NCI-H1092 (cell line): ENCODE measurements at regions not wholly inside any gene's neighbourhood (a gene's known extent, or its start where the extent isn't known, plus 50 kb on each side); places are given as distances from the start of the nearest gene placed in this dataset.
A peak's percentile ranks its signal among the peaks of the same experiment; 100 is the strongest.
"Not testable (repeated sequence)": the region's sequence is repeated elsewhere in the genome, so short reads cannot be mapped to it uniquely, and the experiment has no call there.

Experiments used
- DNase-seq: peaks from one replicate; lab custom pipeline; 2025; lab: John Stamatoyannopoulos, UW

- DNase-seq = no peak
These were observed 85.4 kb upstream of the RALY start for GRCh38 chr20:33908336-33908735.

DNA sequence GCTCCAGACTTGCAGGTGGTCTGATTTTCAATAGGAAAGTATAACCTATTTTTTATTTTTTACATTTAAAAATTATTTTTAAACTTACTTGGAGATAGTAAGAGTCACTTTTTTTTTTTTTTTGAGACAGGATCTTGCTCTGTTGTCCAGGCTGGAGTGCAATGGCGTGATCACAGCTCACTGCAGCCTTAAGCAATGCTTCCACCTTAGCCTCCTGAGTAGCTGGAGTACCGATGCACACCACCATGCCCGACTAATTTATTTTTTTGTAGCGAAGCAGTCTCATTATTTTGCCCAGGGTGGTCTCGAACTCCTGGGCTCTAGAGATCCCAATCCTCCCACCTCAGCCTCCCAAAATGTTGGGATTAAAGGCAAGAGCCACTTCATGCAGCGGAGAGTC is 84.8 kb upstream of the RALY start:
- no peak for DNase-seq

DNA sequence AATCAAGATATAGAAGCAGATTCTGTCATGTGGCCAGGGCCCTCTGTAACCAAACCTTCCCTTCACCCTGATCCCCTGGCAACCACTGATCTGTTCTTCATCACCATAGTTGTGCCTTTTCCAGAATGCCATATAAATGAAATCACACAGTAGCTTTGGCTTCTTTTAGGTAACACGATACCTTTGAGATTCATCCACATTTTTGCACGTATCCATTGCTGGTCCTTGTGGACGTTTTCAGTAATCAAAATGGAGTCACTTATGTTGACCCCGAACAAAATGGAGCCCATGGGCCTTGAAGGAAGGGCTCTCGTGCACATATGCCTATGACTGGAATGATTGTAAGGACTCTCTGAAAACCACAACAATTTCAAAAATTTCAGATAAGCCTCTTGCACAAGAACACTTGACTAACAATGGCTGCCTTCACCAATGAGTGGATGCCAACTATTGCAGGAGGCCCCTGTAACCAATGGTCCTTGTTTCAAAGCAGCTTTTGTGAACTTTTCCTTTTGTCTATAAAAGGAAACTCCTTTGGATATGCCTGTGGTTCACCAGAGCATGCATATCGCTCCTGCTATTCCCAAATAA is 84.3 kb upstream of the RALY start:
- DNase-seq = no peak

DNA sequence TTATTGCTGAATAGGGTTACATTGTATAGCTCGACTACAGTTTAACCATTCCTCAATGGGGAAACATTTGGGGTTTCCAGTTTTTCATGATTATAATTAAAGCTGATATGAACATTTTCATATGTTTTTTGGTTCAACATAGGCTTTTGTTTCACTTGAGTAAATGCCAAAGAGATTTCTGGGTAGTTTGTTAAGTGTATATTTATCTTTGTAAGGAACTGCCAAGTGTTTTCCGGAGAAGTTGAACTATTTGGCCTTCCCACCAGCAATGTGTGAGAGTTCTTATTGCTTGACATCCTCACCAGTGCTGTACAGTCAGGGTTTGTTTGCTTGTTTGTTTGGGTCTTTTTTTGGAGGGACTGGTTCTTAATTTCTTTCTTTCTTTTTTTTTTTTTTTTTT is 83.7 kb upstream of the RALY start:
- no peak for DNase-seq

DNA sequence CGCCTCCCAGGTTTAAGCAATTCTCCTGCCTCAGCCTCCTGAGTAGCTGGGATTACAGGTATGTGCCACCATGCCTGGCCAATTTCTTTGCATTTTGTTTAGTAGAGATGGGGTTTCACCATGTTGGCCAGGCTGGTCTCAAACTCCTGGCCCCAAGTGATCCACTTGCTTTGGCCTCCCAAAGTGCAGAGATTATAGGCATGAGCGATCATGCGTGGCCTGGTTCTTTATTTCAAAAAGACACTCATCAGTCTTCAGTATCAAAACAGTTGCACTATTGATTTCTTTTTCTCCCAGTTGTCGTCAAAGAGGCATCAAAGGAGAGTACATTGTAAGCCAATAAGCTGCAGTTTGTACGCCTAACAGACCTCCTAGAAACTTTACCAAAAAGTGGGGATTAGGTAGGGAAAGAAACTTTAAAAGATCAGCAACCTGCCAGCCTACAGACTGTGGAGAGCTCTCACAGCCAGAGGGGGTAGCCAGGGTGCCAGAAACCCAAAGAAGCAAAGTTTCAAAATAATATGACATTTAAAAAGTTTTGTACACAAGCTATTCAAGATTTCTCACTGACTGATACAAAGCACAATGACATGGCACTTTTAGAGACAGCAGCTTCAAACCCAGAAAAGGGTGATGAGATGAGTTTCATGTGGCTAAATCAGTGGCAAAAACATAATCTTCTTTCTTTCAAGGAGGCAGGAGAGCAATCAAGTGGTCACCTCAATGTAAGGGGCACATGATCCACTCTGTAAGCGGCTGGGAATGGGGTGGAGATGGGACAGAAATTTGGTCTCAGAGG is 83.0 kb upstream of the RALY start:
- no peak for DNase-seq

GRCh38 chr20:33914919-33915318 is 78.8 kb upstream of the RALY start:
- DNase-seq = no peak

DNA sequence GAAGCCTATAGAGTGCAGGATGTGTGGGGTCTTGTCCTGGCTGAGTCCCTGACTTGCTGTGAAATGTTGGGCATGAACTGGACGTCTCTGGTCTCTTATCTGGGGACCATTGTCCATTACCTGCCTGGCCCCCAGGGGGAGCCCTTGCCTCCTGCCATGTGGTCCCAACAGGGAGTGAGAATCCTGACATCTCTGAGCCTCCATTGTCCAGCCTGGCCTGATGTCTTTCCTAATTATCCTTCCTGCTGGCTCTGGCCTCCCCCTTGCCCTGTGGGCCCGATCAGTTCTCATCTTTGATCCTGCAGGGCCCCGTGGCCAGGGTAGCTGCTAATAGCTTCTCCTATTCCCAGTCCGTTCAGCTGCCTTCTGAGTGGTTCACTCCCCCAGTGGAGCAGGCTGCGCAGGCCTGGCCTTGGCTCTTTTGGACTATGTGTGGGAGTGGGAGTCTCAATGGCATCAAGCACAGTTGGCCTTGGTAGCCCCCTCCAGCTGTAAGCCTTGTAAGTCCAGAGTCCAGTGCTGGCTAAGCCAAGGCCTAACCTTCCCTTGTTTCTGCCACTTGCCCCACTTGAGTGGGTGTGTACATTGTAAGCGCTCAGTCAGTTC is 77.9 kb upstream of the RALY start:
- no peak for DNase-seq

- no peak for DNase-seq
These were observed 76.9 kb upstream of the RALY start for GRCh38 chr20:33916768-33917167.

DNA sequence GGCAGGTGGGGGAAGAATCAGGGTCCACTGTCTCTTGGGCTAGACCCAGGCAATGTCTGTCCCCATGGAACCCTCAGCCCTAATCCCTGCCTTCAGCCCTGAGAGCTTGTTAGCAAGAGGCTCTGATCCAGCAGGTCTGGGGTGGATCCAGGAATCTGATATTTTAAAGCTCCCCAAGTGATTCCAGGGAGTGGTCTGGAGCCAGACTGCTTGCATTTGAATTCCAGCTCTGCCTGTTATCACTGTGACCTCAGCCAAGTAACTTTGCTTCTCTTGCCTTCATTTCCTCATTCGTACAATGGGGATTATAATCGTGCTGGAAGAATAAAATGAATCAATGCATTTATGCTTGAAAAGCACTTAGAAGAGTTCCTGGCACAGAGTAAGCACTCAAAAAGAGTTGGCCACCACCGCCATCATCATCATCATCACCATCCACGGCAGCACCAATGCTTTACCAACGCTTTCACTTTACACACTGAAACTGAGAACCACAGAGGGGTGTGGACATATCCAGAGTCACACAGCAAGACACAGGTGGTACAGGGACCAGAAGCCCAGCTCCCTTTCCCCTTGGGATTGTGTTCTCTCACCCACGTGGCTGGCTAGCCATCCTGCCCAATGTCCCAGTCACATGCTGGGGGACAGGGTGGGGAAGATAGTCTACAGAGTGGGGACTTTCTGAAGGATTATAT is 75.7 kb upstream of the RALY start:
- DNase-seq = no peak

- DNase-seq = no peak
These were observed 75.0 kb upstream of the RALY start for GRCh38 chr20:33918662-33919061.

- DNase-seq = no peak
These were observed 74.1 kb upstream of the RALY start for GRCh38 chr20:33919653-33920052.

DNA sequence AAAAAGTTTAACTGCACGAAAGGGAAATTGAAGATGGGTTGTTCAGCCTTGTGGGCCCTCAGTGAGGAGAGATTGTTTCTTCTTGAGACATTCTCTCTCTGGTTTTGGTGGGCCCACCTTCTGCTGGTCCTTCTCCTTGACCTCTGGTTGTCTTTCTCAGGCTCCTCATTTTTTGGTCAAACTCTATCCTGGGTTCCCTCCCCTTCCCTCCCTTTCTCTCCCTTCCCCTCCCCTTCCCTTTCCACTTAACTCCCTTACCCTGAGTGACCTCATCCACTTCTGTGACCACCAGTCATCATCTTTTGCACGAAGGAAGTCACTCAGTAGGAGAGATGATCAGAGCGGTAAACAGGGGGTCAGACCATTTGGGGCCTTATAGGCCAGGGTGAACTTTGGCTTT is 71.5 kb upstream of the RALY start:
- DNase-seq = no peak

DNA sequence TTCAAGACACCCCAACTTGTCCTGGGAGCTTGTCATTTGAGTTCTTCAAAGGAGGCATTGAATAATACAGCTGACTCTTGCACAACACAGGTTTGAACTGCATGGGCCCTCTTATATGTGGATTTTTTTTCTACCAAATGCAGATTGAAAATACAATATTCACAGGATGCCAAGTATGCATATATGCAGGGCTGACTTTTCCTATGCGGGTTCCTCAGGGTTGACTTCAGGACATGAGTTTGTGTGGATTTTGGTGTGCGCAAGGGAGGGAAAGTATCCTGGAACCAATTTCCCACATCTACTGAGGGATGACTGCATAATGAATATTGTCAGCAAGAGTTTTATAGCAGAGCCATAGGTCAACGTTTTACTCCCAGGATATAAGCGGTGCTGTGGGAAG is 70.0 kb upstream of the RALY start:
- DNase-seq = no peak

DNA sequence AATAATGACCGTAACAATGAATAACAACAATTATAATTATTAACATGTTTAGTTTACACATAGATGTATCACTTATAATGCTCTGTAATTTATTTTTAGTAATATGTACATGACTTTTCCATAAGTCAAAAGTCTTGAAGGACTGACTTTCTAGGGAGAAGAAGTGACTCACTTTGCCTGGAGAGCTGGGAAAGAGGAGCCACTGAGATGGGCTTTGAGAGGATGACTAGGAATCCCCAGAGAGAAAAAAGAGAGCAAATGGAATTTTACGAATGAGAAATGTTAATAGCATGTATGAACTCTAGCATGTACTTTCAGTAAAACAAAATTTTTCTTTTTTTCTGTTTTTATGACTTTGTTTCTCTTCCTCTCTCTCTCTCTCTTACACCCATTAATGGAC is 67.8 kb upstream of the RALY start:
- DNase-seq = no peak

GRCh38 chr20:33926425-33926824 is 67.3 kb upstream of the RALY start:
- DNase-seq = no peak

DNA sequence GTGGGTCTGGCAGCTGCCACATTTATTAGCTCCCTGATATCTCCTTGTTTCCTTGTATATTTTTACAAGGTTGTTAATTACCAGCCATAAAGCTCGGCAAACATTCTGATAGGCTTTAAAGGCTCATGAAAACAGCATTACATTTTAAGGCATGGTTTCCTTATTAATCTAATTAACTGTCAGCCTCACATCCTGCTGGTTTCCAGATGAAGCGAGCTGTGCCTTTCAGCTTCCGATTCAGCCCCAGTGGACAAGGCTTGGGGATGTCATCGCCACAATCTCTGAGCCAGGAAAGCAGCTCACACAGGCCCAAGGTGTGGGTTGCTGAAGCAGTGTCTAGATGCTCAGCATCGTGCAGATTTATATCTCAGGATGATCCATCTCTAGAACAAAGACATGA is 66.0 kb upstream of the RALY start:
- no peak for DNase-seq

DNA sequence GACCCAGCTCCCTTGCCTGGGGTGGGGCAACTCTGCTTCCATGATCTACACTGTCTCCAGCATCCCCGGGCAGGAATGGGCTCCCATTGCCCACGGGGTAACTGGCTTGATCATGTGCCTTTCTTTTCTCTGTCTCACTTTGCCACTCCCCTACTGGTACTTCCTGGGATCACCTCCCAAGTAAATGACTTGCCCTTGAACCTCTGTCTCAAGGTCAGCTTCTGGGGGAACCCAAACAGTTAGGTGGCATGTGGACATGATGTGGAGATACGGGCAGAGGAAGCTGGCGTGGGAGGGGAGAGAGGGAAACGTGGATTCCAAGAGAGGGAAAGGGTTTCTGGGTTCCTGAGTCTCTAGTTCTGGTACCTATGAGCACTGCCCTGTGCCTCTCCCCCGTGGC is 63.8 kb upstream of the RALY start:
- DNase-seq = no peak

GRCh38 chr20:33933469-33933909 is 60.2 kb upstream of the RALY start:
- peak; percentile 54 for DNase-seq

DNA sequence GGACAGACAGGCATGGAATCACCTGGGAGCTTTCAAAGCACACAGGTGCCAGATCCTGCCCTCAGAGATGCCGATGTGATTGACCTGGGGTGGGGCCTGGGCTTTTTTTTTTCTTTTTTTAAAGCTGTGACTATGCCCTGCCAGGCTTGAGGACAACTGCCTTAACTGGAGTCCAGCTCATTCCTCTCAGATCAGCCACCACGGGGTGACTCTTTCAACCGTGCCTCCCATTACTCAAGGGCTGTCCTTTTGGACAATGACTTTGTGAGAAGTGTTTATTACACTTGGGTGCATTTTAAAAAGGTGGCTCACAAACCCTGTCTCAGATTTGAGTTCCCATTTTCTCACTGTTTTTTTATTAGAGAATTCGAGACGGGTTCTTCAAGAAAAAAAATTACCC is 57.1 kb upstream of the RALY start:
- no peak for DNase-seq

GRCh38 chr20:33939031-33939430 is 54.7 kb upstream of the RALY start:
- not testable (repeated sequence) for DNase-seq

DNA sequence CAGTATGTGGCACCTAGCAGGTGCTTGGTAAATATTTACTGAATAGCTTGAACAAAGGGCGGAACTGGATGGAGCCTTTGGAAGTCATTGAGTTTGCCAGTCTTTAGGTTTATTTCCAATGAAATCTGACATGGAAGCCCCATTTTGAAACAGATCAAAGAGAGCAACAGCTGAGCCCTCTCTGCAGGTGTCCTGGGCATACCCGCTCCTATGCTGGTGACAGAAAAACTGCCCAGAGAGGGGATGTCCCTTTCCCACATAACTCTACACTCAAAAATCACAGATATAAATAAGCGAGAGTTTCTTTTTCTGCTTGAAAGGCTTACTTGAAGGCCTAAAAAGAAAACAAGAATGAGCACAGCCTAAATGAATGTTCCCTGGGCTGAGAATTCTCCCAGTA is 53.0 kb upstream of the RALY start:
- no peak for DNase-seq
